ELF-1 (cell line): ENCODE measurements at regions not wholly inside any gene's neighbourhood (a gene's known extent, or its start where the extent isn't known, plus 50 kb on each side); places are given as distances from the start of the nearest gene placed in this dataset.

Experiments
- DNase-seq: peaks from one replicate; pipeline ENCODE4 v3.0.0-alpha.2; 2016; ENCODE audit warnings: low read depth, low spot score

DNA sequence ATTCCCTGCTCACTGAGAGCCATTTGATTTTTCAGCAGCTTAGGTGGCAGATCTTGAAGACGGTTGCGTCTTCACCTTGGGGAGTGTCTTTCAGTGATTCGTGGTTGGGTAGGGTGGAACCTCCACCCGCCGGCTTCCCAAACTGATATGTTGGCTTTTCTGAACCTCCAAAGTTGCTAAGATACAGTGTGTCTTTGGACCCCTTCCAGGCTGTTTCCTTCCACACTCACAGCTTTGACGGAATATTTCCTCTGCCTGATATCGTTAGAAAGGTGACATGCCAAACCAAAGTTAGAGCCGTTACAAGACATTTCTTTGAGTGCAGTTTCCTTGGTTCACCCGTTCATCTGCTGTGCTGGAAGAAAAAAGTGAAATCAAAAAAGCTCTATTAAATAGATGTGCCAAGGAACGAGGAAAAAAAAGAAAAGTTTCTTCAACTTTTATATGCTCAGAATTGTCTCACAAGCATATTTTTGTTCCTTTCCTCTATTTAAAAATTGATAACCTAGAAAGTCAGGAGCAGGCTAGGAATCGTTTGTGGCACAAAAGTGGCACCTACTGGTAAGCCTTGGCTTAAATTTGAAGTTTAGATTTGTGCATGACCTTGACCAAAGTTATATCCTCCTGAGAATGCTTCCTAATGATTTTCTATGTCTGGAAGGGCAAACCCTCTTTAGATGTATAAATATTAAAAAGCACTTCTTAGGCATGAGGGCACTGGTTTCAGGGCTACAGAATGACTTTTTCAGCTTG is 270.7 kb upstream of the WWC1 start:
- DNase-seq = no peak

DNA sequence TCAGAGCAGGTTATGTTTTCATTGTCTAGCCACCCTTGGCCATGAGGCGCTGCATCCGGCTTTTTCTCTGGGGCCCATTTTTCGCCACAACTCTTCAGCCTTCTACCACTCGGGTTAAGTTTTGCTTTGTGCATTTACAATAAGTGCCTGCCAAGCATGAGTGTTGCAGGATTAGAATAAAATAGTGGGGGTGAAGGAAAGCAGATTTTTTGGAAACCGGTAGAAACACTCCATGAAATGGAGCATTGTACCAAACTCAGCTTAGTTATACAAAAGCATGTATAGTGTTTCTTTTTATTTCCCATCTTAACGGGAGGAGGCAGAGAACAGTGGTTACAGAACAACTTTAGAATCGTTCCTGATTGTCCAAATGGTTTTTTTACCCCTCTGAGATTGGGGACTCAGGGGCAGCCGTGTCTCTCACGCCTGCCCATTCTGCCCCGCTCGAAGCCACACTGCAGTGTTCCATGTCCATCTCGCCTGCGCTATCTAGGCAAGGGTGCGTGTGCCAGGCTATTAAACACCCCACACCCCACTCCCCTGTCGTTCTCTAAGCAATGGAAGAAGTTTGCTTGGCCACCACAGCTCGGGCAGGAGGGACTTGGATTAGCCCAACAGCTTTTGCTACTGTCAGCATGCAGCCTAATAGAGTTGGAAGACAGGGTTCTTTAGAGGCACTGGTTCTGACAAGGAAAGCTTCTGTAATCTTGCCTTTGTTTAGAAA is 268.8 kb upstream of the WWC1 start:
- DNase-seq = no peak

DNA sequence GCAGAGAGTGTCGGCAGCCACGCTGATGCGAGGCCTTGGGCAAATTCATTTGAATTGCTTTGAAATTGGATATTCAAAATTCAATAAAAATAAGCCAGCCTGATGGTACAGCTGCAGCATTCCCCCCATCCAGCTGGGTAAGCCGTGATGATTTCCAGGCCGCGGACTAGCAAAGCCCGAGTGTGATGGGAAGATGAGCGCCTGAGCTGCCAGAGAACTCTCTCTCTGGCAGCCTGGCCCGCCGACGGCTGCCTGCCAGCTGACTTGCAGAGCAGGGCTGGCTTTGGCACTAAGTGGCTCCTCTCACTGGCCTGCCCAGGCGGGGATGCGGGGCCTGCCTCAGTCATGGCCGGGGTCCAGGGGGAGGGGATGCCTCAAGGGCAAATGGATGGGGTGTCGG is 268.3 kb upstream of the WWC1 start:
- DNase-seq = peak; percentile 12

DNA sequence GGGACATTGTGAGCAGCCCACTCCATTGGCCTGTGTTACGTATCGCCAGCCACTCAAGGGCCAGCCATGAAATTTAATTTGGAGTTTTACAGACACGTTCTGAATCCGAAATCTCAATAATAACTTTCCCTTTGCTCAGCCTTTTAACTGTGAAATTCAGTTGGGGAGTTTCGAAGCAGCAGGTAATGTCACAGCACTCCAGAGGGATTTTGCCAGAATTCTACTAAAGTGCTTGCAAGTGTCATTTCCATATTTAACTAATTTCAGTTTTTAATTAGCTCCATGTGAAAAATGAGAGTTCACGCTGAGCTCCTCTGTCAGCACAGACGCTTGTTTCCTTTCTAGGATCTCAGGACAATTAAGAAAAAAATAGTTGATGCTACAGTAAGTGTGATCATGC is 267.1 kb upstream of the WWC1 start:
- DNase-seq = no peak

DNA sequence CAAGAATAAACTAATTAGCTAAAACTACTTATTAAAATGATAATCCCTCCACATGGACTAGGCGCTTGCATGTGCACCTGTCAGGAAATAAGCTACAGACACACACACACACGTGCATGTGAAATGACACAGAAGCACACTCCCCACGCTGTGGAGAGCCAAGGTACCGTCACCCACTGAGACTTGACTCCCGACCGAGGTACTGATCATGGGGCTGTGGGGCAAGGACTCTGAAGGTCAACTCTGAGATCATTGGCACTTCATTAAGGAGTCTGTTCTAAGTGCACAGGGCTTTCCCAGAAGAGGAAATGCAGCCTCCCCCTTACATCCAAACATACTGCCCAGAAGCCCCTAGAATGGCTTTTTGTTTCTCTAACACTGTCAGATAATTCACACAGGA is 264.4 kb upstream of the WWC1 start:
- DNase-seq = no peak

DNA sequence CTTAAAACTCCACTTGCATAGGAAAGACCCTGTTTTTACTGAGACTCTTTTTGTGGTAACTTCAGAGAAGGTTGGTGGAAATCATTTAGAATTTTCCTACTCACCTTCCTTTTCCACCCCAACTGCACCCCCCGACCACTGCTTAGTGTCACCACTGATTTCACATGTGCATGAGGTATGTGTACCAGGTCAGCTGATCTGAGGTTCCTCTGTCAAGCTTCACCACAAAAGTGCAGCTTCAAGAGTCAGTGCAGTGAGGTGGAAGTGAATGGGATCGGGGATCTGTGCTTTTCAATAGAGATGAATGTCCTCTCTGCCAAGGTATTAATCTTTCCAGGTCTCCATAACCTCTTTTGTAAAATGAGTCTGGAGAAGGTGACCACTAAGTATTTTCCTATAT is 260.5 kb upstream of the WWC1 start:
- no peak for DNase-seq

DNA sequence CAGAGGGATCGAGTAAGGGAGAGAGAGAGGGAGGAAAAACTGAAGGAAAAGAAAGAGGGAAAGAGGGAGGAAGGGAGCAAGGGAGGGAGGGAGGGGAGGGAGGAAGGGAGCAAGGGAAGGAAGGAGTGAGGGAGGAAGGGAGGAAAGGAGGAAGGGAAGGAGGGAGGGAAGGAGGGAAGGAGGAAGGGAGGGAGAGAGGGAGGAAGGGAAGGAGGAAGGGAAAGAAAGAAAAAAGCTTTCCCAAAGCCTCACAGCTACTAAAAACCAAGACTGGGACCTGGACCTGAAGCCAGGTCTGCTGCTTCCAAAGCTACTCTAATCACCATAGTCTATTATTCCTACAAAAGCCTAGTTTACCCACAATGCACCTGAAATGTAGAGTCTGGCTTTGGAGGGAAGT is 259.8 kb upstream of the WWC1 start:
- DNase-seq = no peak

DNA sequence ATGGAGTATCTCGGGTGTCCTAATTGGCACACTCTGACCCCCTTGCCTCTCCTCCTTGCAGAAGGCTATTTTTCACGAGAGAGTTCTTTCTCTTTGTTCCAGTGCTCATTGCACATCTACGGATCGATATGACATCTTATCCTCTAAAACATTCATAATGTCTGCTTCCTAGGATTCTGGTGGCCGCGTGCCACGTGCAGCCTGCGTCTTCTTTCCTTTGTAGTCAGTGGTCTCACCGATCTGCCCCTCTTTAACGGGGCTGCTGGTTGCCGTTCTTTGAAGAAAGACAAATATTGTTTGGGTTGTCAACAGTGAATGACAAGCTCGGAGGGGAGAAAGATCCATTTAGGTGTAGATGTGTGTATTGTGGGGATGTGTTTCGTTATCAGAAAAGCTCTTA is 252.4 kb upstream of the WWC1 start:
- DNase-seq = no peak

DNA sequence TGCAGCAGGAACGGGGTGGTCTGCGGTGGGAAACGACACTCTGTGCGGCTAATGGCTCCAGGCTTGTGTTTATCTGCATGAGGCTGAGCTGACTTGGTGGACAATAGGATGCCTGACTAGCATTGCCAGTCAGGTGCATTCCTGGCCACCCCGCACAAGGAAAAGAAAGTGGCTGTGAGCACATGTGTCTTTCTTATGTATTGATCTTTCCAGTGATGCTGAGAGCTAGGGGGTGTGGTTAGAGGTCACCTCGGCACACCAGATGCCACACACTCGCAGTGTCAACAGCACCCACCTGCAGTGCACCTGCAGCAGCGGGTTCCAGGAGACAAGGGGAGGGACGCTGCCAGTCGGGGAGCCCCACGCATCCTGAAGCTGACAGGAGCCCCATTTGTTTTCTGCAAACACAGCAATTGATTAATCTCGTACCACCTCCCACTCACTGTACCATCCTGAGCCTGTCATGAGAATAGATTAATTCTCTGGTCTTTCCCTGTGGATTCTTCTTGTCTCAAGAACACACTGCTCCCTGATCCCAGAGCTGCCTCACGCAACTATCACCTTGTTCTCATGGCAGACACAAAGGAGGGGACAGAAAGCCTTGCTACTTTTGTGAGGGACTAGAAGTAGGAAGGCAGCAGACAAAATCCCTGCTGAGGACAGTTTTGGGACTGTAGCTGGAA is 251.7 kb upstream of the WWC1 start:
- peak; percentile 34 for DNase-seq

DNA sequence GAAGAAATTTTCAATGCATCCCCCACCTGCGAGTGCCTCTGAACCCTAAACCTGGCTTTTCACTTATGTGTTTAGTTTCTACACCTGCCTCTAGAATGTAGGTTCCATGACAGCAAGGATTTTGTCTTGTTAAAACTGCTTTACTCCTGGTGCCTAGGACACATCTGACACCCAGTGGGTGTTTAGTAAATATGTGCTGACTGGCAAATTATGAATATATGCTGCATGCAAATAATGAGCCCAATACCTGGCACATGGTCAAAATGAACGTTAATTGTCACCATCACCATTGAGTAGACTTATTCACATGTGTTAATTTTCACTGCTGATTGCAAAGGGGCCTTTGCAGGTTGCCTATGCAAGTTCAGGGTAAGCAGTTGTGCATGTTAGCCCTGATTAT is 249.9 kb upstream of the WWC1 start:
- no peak for DNase-seq

DNA sequence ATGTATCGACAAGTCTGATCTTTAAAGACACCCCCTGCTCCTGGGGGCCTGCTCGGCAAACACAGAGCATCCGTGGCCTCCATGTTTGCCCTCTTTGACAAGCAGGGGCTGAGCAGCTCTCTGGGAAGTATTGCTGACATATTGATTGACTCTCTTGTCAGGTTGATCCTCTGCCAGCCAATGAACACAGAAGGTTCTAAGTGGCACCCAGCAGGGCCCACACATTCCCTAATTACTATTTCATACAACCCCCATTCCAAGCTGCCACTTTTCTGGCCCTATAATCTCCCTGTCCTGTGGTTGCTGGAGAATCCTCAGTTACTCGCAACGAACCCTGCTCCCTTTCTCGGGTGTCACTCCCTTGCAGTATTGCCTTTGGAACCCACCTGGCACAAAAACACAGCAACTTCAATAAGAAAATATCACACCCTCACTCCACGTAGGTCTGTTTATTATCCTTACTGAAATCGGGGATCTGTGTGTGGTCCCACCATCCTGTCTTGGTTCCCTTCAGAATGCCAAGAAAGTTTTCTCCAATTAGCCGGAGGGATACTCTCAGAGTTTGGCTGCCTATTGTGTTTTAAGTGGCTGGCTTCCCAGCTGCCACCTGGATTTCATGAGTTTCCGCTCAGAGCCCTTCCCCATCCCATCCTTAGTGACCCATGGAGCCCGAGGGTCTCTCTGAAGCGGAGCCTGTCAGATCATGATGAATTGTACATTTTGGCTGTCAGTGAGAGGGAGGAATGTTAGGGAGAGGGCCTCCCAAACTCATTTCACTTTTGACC is 249.0 kb upstream of the WWC1 start:
- peak; percentile 43 for DNase-seq

DNA sequence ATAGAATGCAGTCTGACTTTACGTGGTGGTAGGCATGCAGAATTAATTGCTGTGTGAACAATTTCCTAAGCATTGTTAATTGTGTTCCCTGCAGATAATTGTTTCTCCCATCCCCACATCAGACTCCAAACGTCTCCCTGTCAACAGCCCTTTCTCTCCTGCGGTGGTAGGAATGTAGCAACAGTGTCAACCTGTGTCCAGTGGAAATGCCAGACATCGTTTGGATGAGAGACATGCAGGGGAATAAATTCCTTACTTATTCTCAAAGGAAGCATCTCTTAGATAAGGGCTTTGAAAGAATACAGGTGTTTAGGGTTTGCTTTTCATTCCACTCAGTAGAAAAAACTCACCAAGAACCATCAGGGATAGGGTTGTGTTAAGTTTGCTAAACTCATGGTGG is 245.3 kb upstream of the WWC1 start:
- DNase-seq = no peak

DNA sequence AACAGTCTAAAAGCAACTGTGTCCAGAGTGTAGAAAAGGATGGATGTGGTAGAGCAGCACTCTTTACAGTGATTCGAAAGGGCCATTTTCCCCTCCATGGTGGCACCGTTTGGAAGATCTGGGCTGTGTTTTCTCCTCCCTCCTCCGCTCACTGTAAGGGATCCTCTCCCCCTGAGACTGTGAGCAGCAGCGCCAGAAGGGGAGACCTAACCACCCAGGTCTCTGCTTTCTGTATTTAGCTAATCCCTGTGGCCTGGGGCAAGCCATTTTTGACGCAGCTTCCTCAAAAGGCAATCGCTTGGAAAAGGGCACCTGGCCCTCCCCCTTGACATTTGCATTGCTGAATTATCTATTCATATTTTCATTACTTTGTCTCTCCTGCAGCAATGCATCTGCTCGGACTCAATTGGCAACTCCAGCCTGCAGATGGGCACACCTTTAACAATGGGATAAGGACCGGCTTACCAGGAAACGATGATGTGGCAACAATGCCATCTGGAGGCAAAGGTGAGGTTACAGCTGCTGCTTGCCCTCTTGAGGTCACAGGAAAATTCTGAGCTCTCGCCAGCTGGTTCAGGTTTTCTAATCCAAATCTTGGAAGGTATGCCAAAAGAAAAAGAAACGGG is 244.3 kb upstream of the WWC1 start:
- DNase-seq = peak; percentile 82

DNA sequence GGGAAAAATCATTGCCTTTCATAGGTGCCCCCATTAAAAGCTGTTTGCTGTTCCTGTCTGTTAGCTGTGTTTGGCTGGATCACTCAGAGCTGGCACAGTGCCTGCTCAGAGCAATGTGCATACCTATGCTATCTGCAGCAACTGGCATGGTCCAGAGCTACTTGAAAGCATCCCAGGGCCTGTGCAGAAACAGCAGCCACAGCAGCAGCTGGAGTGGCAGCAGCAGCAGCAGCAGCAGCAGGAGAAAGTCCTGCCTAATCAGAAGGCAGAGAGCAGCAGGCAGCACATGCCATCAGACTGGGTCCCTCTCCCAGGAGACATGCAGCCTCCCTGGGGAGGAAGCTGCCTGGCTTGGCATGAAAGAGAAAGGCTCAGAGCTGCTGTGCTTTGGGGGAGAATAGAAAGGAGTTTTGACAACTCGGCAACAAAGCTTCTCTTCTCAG is 243.8 kb upstream of the WWC1 start:
- peak; percentile 68 for DNase-seq

DNA sequence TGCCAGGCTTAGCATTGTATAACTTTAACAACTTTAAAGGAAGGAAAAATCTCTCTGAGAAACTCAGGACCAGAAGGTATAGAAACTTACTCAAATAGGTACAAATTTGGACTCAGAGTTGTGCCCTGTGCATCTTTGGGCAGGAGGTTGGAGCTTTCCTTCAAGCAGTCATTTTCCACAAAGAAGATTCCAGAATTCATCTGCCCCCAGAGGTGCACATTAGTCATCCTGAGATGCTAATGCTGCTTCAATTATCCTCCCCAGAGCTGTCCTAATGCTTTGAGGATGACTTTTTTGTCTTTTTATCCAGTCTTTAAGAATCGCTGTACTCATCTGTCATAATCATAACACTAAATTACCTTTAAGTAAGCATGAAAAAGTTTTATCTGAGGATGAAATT is 243.0 kb upstream of the WWC1 start:
- no peak for DNase-seq

DNA sequence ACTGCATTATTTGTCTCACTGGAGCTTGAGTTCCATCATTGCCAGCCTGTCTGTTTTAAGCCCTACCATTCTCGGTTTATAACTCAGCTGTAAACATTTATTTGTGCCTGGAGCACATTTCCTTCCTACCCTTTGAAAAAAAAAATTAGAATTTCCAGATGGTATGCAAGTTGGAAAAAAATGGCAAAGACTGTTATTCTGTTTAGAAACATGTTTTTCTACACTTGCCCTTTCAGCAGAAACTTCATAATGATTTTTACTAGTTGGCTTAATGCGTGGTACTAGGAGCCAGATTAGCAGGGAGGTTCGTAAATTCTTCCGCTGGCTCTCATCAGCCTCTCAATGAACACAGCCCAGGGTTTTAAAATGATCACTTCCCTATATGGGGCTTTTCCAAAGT is 238.8 kb upstream of the WWC1 start:
- DNase-seq = no peak

DNA sequence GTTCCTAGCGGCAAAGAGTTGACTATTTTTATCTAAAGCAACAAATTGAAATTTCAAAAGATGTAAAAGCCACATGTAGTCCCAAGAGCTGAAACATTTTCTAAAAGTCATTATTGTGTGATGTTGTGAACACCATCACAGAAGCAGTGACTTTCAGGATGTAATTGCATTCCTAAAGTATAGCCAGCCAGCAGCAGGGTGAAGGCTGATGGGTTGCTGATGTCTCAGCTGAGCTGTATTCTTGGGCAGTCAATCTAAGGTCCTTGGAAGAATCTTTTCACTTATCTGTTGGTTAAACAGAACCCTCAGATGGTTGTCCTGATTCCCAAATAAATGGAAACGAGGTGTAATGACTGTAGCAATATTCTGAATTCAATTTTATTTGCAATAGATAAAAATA is 237.4 kb upstream of the WWC1 start:
- no peak for DNase-seq

DNA sequence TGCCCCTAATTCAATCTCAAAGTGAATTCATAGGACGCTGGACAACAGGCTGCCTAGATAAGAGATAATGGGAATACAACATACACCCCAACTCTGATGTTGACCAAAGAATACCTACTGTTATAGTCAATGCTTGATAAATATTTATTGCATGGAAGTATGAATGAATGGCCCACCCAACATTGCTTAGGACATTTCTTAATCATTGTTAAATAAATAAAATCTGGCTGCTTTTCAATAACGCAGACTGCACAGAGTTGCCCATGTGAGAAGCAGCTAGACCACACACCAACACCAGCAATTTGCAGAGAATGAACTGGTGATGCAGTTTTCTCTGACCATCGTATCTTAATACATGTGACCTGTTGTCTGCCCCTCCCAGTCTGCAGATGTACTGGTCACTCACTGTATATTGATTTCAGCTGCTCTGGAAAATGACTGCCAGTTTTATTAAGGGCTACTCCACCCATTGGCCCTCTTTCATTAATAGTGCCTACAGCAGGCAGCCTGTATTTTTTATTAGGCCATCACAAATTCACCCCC is 236.2 kb upstream of the WWC1 start:
- no peak for DNase-seq

DNA sequence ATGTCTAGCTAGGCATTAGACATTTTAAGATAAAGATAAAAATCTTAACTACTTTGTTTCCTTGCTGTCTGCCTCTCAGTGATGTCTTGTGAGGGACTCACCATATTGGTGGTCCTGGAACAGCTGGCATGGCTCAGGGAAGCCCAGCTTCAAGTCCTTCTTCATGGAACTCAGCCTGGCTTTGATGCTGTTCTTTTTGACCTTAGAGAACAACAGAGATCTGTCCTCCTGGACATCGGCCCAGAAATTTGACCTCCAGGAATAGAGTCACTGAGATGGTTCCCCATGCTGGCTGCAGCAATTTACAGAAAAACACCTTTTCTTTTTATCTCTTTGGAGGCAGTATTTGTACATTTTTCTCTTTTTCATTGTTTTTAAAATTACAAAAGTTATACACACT is 235.5 kb upstream of the WWC1 start:
- DNase-seq = no peak

DNA sequence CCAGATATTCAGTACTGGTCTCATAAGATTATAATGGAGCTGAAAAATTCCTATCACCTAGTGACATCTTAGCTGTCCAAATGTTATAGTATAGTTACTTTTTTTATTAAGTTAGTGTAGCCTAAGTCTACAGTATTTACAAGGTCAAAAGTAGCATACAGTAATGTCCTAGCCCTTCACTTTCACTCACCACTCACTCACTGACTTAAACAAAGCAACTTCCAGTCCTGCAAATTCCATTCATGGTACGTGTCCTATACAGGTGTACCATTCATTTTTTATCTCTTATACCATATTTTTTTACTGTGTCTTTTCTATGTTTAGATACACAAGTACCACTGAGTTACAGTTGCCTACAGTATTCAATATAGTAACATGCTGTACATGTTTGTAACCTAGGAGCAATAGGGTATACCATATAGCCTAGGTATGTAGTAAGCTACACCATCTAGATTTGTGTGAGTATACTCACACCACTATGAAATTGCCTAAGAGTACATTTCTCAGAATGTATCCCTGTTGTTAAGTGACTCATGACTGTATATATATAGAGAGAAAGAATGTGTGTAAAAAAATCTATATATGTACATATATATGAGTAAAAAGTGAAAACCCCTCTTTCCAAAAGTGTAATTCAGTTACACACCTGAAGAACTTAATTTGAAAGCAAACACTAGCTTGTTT is 234.8 kb upstream of the WWC1 start:
- DNase-seq = no peak

DNA sequence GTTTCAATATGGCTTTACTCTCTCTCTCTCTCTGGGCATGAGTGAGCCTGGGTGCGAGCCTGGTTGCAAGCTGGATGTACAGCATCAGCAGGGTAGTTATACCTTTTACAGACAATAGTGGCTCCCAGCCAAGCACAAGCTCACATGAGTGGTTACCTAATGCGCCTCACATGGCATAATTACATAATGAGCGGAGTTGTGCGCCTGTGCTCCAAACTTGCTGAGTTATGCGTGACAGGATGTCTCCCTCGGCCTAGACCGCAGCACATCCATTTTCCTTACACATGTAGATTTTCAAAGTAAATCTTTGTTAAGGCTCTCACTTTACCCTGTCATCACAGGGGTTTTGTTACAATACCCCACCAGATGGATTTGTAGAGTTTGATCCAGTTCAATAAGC is 233.5 kb upstream of the WWC1 start:
- no peak for DNase-seq
